A549 (cell line): ENCODE measurements at regions not wholly inside any gene's neighbourhood (a gene's known extent, or its start where the extent isn't known, plus 50 kb on each side); places are given as distances from the start of the nearest gene placed in this dataset.

Experiments
- ATAC-seq, 2 experiments: fragments of 200-7000 bp in 1 of 2; fragments of >200 bp in 1 of 2; cut with Nextera tagmentation in 1 of 2; cut with Tn5 transposase in 1 of 2; 3 replicates each; pipeline versions ENCODE4 v1.8.0 to v1.9.1; 2018 to 2020; ENCODE audit warnings: mild to moderate bottlenecking in 1 of 2, moderate library complexity in 1 of 2
- CTCF ChIA-PET: fragments of 300-600 bp; sonication (Branson Sonifier 250); formaldehyde crosslinking; extraction: SDS; loops from one replicate; lab custom pipeline; 2021; ENCODE audit warnings: antibody characterized with exemption, inconsistent platforms; lab: Yijun Ruan, JAX
- POLR2A ChIA-PET: fragments of 350-600 bp; formaldehyde crosslinking; extraction: SDS; loops from one replicate; lab custom pipeline; 2021; ENCODE audit warnings: antibody characterized with exemption, inconsistent platforms; lab: Yijun Ruan, JAX
- DNase-seq, 2 experiments: peaks; one replicate each; pipeline versions ENCODE4 v3.0.0 to v3.0.0-alpha.2; 2011 to 2016; ENCODE audit warnings: low read depth in 1 of 2, low spot score in 1 of 2
- FAIRE-seq: peaks from 2 replicates; lab custom pipeline; 2011; peaks lifted over from hg19 to GRCh38; lab: Jason Lieb, UNC
- H3K27ac ChIP-seq, 2 experiments: fragments of >200 bp; sonication (Bioruptor Twin); formaldehyde crosslinking; 3 replicates each; pipeline ENCODE4 v1.5.1; 2016 to 2017
- H3K4me1 ChIP-seq: fragments of >200 bp; sonication (Bioruptor Twin); formaldehyde crosslinking; 3 replicates; pipeline ENCODE4 v1.6.1; 2016
- H3K4me2 ChIP-seq: fragments of >200 bp; sonication (Bioruptor Twin); formaldehyde crosslinking; 3 replicates; pipeline ENCODE4 v1.6.1; 2016
- H3K4me3 ChIP-seq: fragments of >200 bp; sonication (Bioruptor Twin); formaldehyde crosslinking; 3 replicates; pipeline ENCODE4 v1.5.1; 2016
- H3K9me3 ChIP-seq: fragments of >200 bp; sonication (Bioruptor Twin); formaldehyde crosslinking; 3 replicates; pipeline ENCODE4 v1.6.1; 2016
- ATOH8 ChIP-seq: fragments of 250-450 bp; sonication (Bioruptor Pico); IDR thresholded peaks from 2 replicates; pipeline ENCODE4 v1.5.0; 2020; ENCODE audit warnings: low read depth, mild to moderate bottlenecking, moderate library complexity
- CBX2 ChIP-seq: fragments of 200-600 bp; sonication (generic); IDR thresholded peaks from 2 replicates; pipeline ENCODE4 v1.6.1; 2016; ENCODE audit warnings: low read depth, mild to moderate bottlenecking, borderline replicate concordance
- CBX8 ChIP-seq: fragments of 200-600 bp; sonication (generic); IDR thresholded peaks from 2 replicates; pipeline ENCODE4 v1.6.1; 2016
- CHD4 ChIP-seq: fragments of 200-600 bp; sonication (generic); IDR thresholded peaks from 2 replicates; pipeline ENCODE4 v1.6.1; 2016; ENCODE audit warnings: antibody characterized with exemption, mild to moderate bottlenecking, borderline replicate concordance
- EHMT2 ChIP-seq: fragments of 200-600 bp; sonication (generic); IDR thresholded peaks from 2 replicates; pipeline ENCODE4 v1.6.1; 2016; ENCODE audit warnings: antibody characterized with exemption, low read depth, mild to moderate bottlenecking, moderate library complexity
- ESRRA ChIP-seq: fragments of 150-350 bp; IDR thresholded peaks from 2 replicates; pipeline ENCODE4 v1.6.1; 2014; ENCODE audit warnings: mild to moderate bottlenecking, low read length, borderline replicate concordance
- FOSB ChIP-seq: fragments of 250-450 bp; sonication (Bioruptor Pico); IDR thresholded peaks from 2 replicates; pipeline ENCODE4 v1.5.0; 2020; ENCODE audit warnings: mild to moderate bottlenecking, moderate library complexity
- FOXS1 ChIP-seq: fragments of 250-450 bp; sonication (Bioruptor Pico); IDR thresholded peaks from 2 replicates; pipeline ENCODE4 v1.5.0; 2020; ENCODE audit warnings: mild to moderate bottlenecking, moderate library complexity
- HOXB5 ChIP-seq: fragments of 250-450 bp; sonication (Bioruptor Pico); IDR thresholded peaks from 2 replicates; pipeline ENCODE4 v1.5.0; 2020; ENCODE audit warnings: mild to moderate bottlenecking, moderate library complexity
- JUN ChIP-seq, 2 experiments: fragments of >200 bp; sonication (Bioruptor Twin); formaldehyde crosslinking; IDR thresholded peaks; 2 replicates in 1 of 2; 3 replicates in 1 of 2; pipeline ENCODE4 v1.6.1; 2016 to 2017
- JUNB ChIP-seq: fragments of >200 bp; sonication (Bioruptor Twin); formaldehyde crosslinking; IDR thresholded peaks from 2 replicates; pipeline ENCODE4 v1.6.1; 2016
- KDM1A ChIP-seq: fragments of 200-600 bp; sonication (generic); IDR thresholded peaks from 2 replicates; pipeline ENCODE4 v1.6.1; 2016; ENCODE audit warnings: low read depth, mild to moderate bottlenecking
- KDM5A ChIP-seq: fragments of 200-600 bp; sonication (generic); IDR thresholded peaks from 2 replicates; pipeline ENCODE4 v1.6.1; 2016; ENCODE audit warnings: antibody characterized with exemption, mild to moderate bottlenecking
- MAFK ChIP-seq: fragments of 450-650 bp; IDR thresholded peaks from 2 replicates; pipeline ENCODE4 v1.6.1; 2014; ENCODE audit not compliant: partially characterized antibody
- MYC ChIP-seq: IDR thresholded peaks from 2 replicates; pipeline ENCODE4 v1.6.1; 2012; ENCODE audit warnings: mild to moderate bottlenecking, inconsistent platforms, low read length, improper control_type of control experiment, borderline replicate concordance
- POLR2AphosphoS2 ChIP-seq: conservative IDR thresholded peaks from 2 replicates; pipeline ENCODE4 v1.6.1; 2012; ENCODE audit warnings: low read length, improper control_type of control experiment, inconsistent platforms
- RAD21 ChIP-seq, 2 experiments: fragments of >200 bp in 1 of 2; sonication (Bioruptor Twin) in 1 of 2; formaldehyde crosslinking in 1 of 2; IDR thresholded peaks in 1 of 2; conservative IDR thresholded peaks in 1 of 2; 2 replicates in 1 of 2; 3 replicates in 1 of 2; pipeline ENCODE4 v1.6.1; 2012 to 2018; ENCODE audit warnings: inconsistent platforms in 1 of 2
- RARB ChIP-seq: fragments of 250-450 bp; sonication (Bioruptor Pico); IDR thresholded peaks from 2 replicates; pipeline ENCODE4 v1.8.0; 2021; ENCODE audit warnings: mild to moderate bottlenecking, moderate library complexity
- REST ChIP-seq: fragments of 200-600 bp; sonication (generic); IDR thresholded peaks from 2 replicates; pipeline ENCODE4 v1.6.1; 2016; ENCODE audit warnings: antibody characterized with exemption, mild to moderate bottlenecking, moderate library complexity
- RFX5 ChIP-seq: fragments of 450-650 bp; IDR thresholded peaks from 2 replicates; pipeline ENCODE4 v1.7.1; 2014; ENCODE audit warnings: antibody characterized with exemption, mild to moderate bottlenecking, moderate library complexity
- RNF2 ChIP-seq: fragments of 200-600 bp; sonication (generic); IDR thresholded peaks from 2 replicates; pipeline ENCODE4 v1.6.1; 2016; ENCODE audit warnings: low read depth, mild to moderate bottlenecking, antibody characterized with exemption, moderate library complexity, borderline replicate concordance
- TP53 ChIP-seq: fragments of 250-450 bp; sonication (Bioruptor Pico); IDR thresholded peaks from 2 replicates; pipeline ENCODE4 v1.5.0; 2021; ENCODE audit warnings: mild to moderate bottlenecking, moderate library complexity
- ZFP36 ChIP-seq: fragments of 450-650 bp; IDR thresholded peaks from 2 replicates; pipeline ENCODE4 v1.6.1; 2014; ENCODE audit warnings: borderline replicate concordance; ENCODE audit not compliant: partially characterized antibody
- ZNF302 ChIP-seq: fragments of 250-450 bp; sonication (Bioruptor Pico); IDR thresholded peaks from 2 replicates; pipeline ENCODE4 v1.9.0; 2021; ENCODE audit warnings: inconsistent platforms, mild to moderate bottlenecking, moderate library complexity
- WGBS: methylation state at CpG from one replicate; pipeline ENCODE4 v1.1.6; 2017; ENCODE audit errors: missing lambda C conversion rate; 5-methylcytosine and 5-hydroxymethylcytosine counted together

- no peak for TF ChIP-seq REST
- TF ChIP-seq KDM5A, result no peak
- TF ChIP-seq EHMT2, result no peak
- no peak for TF ChIP-seq FOSB (CRISPR knock-in tag)
- no peak for TF ChIP-seq ATOH8 (CRISPR knock-in tag)
- TF ChIP-seq RFX5, result no peak
- TF ChIP-seq JUNB, result no peak
- TF ChIP-seq TP53 (CRISPR knock-in tag), result no peak
- TF ChIP-seq RARB (CRISPR knock-in tag), result no peak
- TF ChIP-seq RNF2, result no peak
- no peak for TF ChIP-seq CBX2
- TF ChIP-seq JUN (IDR thresholded peaks at IDR 0.05), result no peak
Observed at GRCh38 chr2:183594150-183594549, 469.9 kb downstream of the NUP35 start (continued).

GRCh38 chr2:183597841-183598240 lies 473.6 kb downstream of the NUP35 start:
- DNase-seq, result no peak
- POLR2A ChIA-PET, result no interaction called here
- Histone ChIP-seq H3K4me3 (no peak overlapping the region), H3K4me1 (no peaks in the 10 kb centered on the region), H3K4me2 (no peak overlapping the region), H3K9me3 (no peaks in the 10 kb centered on the region), H3K27ac (no peak overlapping the region)
- ATAC-seq, result no peak
- WGBS, result 25% methylated on average over 1 of the region's 1 CpG
- CTCF ChIA-PET, result no interaction called here
- FAIRE-seq, result no peak
- TF ChIP-seq KDM1A (no peak), RAD21 (conservative IDR thresholded peaks at IDR 0.05 in 1 of 2, IDR thresholded peaks at IDR 0.05 in 1 of 2) (no peak), MYC (no peak), RNF2 (no peak), FOSB (CRISPR knock-in tag) (no peak), JUNB (no peak), CBX8 (no peak), ZFP36 (no peak), ESRRA (no peak), ATOH8 (CRISPR knock-in tag) (no peak), POLR2AphosphoS2 (no peak), MAFK (no peak), FOXS1 (CRISPR knock-in tag) (no peak), HOXB5 (no peak), CHD4 (no peak), ZNF302 (CRISPR knock-in tag) (no peak), REST (no peak)
- TF ChIP-seq, all 56 proteins: peak for 0
